Mesendoderm (in vitro differentiated cells): ENCODE measurements at regions not wholly inside any gene's neighbourhood (a gene's known extent, or its start where the extent isn't known, plus 50 kb on each side); places are given as distances from the start of the nearest gene placed in this dataset.

ENCODE experiments used
- DNase-seq: peaks from one replicate; pipeline ENCODE4 v3.0.0; 2013
- H2AK5ac ChIP-seq: 2 replicates; pipeline ENCODE4 v1.6.1; 2013; ENCODE audit warnings: low read length, inconsistent platforms
- H2BK120ac ChIP-seq: 2 replicates; pipeline ENCODE4 v1.6.1; 2013; ENCODE audit warnings: low read depth, mild to moderate bottlenecking, low read length, moderate library complexity, mixed read lengths
- H2BK15ac ChIP-seq: replicated peaks from 2 replicates; pipeline ENCODE4 v1.6.1; 2013; ENCODE audit warnings: low read depth, mild to moderate bottlenecking, moderate library complexity
- H2BK5ac ChIP-seq: 2 replicates; pipeline ENCODE4 v1.6.1; 2013; ENCODE audit warnings: low read length, inconsistent platforms
- H3K18ac ChIP-seq: 2 replicates; pipeline ENCODE4 v1.6.1; 2013; ENCODE audit warnings: mild to moderate bottlenecking, low read length, mixed read lengths
- H3K23ac ChIP-seq: one replicate; pipeline ENCODE4 v1.6.1; 2013; ENCODE audit warnings: low read length
- H3K27ac ChIP-seq: 2 replicates; pipeline ENCODE4 v1.5.1; 2013; ENCODE audit warnings: low read depth, mild to moderate bottlenecking, inconsistent platforms, low read length, moderate library complexity
- H3K27me3 ChIP-seq: 2 replicates; pipeline ENCODE4 v1.6.1; 2013; ENCODE audit warnings: low read length, control low read depth, mild to moderate bottlenecking, inconsistent platforms; ENCODE audit not compliant: insufficient read depth, poor library complexity
- H3K36me3 ChIP-seq: 2 replicates; pipeline ENCODE4 v1.6.1; 2013; ENCODE audit warnings: low read length, inconsistent platforms; ENCODE audit not compliant: control insufficient read depth, insufficient read depth
- H3K4ac ChIP-seq: one replicate; pipeline ENCODE4 v1.6.1; 2013; ENCODE audit warnings: low read depth, mild to moderate bottlenecking, low read length, moderate library complexity
- H3K4me1 ChIP-seq: 2 replicates; pipeline ENCODE4 v1.6.1; 2013; ENCODE audit warnings: low read depth, low read length, inconsistent platforms; ENCODE audit not compliant: control insufficient read depth
- H3K4me2 ChIP-seq: 2 replicates; pipeline ENCODE4 v1.6.1; 2013; ENCODE audit warnings: low read length
- H3K4me3 ChIP-seq: 2 replicates; pipeline ENCODE4 v1.5.1; 2013; ENCODE audit warnings: mild to moderate bottlenecking, low read length
- H3K56ac ChIP-seq: one replicate; pipeline ENCODE4 v1.6.1; 2013; ENCODE audit warnings: low read length
- H3K79me1 ChIP-seq: 2 replicates; pipeline ENCODE4 v1.6.1; 2013; ENCODE audit warnings: low read length, inconsistent platforms
- H3K79me2 ChIP-seq: 2 replicates; pipeline ENCODE4 v1.6.1; 2013; ENCODE audit warnings: mild to moderate bottlenecking, low read length; ENCODE audit not compliant: control insufficient read depth, insufficient read depth
- H3K9ac ChIP-seq: 2 replicates; pipeline ENCODE4 v1.6.1; 2013; ENCODE audit warnings: low read length, inconsistent platforms
- H4K5ac ChIP-seq: one replicate; pipeline ENCODE4 v1.6.1; 2013; ENCODE audit warnings: low read length
- H4K8ac ChIP-seq: one replicate; pipeline ENCODE4 v1.6.1; 2013; ENCODE audit warnings: low read depth, mild to moderate bottlenecking, control low read depth, low read length, moderate library complexity
- WGBS: extraction: QIAGEN DNeasy Blood & Tissue Kit; methylation state at CpG from one replicate; pipeline ENCODE4 v1.1.7; 2013; ENCODE audit warnings: low lambda C conversion rate, missing lambda C conversion rate; ENCODE audit not compliant: insufficient coverage; ENCODE audit errors: extremely low coverage; 5-methylcytosine and 5-hydroxymethylcytosine counted together

- Histone ChIP-seq H2BK5ac (no peak overlapping the region), H3K27ac (no peak overlapping the region), H3K36me3 (no peaks in the 10 kb centered on the region), H3K23ac (no peak overlapping the region), H3K79me2 (no peaks in the 10 kb centered on the region), H3K27me3 (no peaks in the 10 kb centered on the region), H4K8ac (no peak overlapping the region), H3K79me1 (no peaks in the 10 kb centered on the region), H3K4me1 (no peaks in the 10 kb centered on the region), H2BK15ac (no peak overlapping the region), H2BK120ac (no peak overlapping the region), H3K9ac (no peak overlapping the region), H3K4me3 (no peak overlapping the region), H4K5ac (no peak overlapping the region), H3K18ac (no peak overlapping the region), H3K4ac (no peak overlapping the region), H3K56ac (no peak overlapping the region), H2AK5ac (no peak overlapping the region), H3K4me2 (no peak overlapping the region)
- DNase-seq, result no peak
- no CpG with 5 or more reads among the region's 2 CpGs for WGBS
Observed at GRCh38 chr5:126115059-126115629, 308.1 kb upstream of the GRAMD2B start.

DNA sequence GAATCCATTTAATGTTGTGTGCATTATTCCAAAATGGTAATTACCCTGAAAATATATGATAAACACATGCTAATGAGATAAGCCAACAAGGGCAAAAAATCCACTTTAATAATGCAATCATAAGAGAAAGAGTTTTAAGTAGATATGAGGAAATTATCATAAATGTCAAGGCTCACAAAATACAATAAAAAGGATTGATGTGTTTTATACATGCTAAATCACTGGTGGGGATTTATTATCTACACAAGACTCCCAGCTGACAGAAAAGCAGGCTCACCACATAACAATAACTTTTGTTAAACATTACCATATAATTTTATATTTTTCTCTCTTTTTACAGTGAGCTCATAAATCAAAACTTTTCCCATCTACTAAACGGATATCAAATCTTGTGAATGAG lies 306.2 kb upstream of the GRAMD2B start:
- Histone ChIP-seq H2BK15ac (no peak overlapping the region), H3K9ac (no peak overlapping the region), H4K5ac (no peak overlapping the region), H3K79me2 (no peaks in the 10 kb centered on the region), H3K4me3 (no peak overlapping the region), H3K23ac (no peak overlapping the region), H3K79me1 (no peaks in the 10 kb centered on the region), H3K4me2 (no peak overlapping the region), H3K4ac (no peak overlapping the region), H3K27me3 (no peaks in the 10 kb centered on the region), H3K56ac (no peak overlapping the region), H2AK5ac (no peak overlapping the region), H2BK5ac (no peak overlapping the region), H3K27ac (no peak overlapping the region), H3K4me1 (no peaks in the 10 kb centered on the region), H3K36me3 (no peaks in the 10 kb centered on the region), H4K8ac (no peak overlapping the region), H3K18ac (no peak overlapping the region), H2BK120ac (no peak overlapping the region)
- DNase-seq, result no peak
- 100% methylated on average over 1 of the region's 1 CpG for WGBS

GRCh38 chr5:126119887-126120442 lies 303.2 kb upstream of the GRAMD2B start:
- Histone ChIP-seq H3K56ac (no peak overlapping the region), H3K4me3 (no peak overlapping the region), H3K27me3 (no peaks in the 10 kb centered on the region), H2BK120ac (no peak overlapping the region), H2BK15ac (no peak overlapping the region), H3K4ac (no peak overlapping the region), H2AK5ac (no peak overlapping the region), H3K23ac (no peak overlapping the region), H2BK5ac (no peak overlapping the region), H3K9ac (no peak overlapping the region), H3K36me3 (no peaks in the 10 kb centered on the region), H3K79me1 (no peaks in the 10 kb centered on the region), H4K5ac (no peak overlapping the region), H3K79me2 (no peaks in the 10 kb centered on the region), H3K18ac (peak overlapping the region; percentile 70), H3K4me2 (no peak overlapping the region), H3K4me1 (peaks cover 3% of the 10 kb centered on the region), H4K8ac (no peak overlapping the region), H3K27ac (no peak overlapping the region)
- no peak for DNase-seq
- WGBS, result no CpG with 5 or more reads among the region's 4 CpGs

GRCh38 chr5:126120939-126121338 lies 302.3 kb upstream of the GRAMD2B start:
- H2BK15ac ChIP-seq, result no peak overlapping the region
- no peak overlapping the region for H4K5ac ChIP-seq
- no peak overlapping the region for H3K27ac ChIP-seq
- no peak overlapping the region for H3K4me2 ChIP-seq
- no peak overlapping the region for H3K4ac ChIP-seq
- H3K56ac ChIP-seq, result no peak overlapping the region
- H2BK120ac ChIP-seq, result no peak overlapping the region
- no peak overlapping the region for H3K4me3 ChIP-seq
- no peaks in the 10 kb centered on the region for H3K36me3 ChIP-seq
- no peak overlapping the region for H3K23ac ChIP-seq
- H3K27me3 ChIP-seq, result no peaks in the 10 kb centered on the region
- no peak for DNase-seq
- no peak overlapping the region for H2BK5ac ChIP-seq
- peaks cover 3% of the 10 kb centered on the region for H3K4me1 ChIP-seq
- H3K18ac ChIP-seq, result no peak overlapping the region
- WGBS, result no CpG with 5 or more reads among the region's 1 CpG
- H3K79me2 ChIP-seq, result no peaks in the 10 kb centered on the region
- no peaks in the 10 kb centered on the region for H3K79me1 ChIP-seq
- H2AK5ac ChIP-seq, result no peak overlapping the region
- no peak overlapping the region for H4K8ac ChIP-seq
- no peak overlapping the region for H3K9ac ChIP-seq

DNA sequence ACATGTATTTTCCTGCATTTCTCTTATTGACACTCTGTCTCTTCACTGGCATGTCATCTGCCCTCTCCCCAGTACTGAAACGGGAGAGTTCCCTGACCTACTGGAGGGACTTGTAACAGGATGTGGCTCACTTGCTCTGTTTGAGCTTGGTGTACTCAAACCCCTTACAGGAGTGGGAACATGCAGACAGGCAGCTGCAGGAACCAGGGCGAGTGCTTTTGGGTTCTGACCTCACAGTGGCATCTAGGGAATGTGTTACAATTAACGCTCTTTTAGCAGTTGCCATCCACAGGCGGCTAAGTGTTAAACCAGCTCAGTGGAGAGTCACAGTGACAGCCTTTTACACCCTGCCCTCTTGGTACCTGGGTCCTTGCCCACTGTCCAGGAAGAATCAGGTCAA lies 300.3 kb upstream of the GRAMD2B start:
- H3K27me3 ChIP-seq, result no peaks in the 10 kb centered on the region
- no peak overlapping the region for H3K4me2 ChIP-seq
- H2BK120ac ChIP-seq, result no peak overlapping the region
- H3K18ac ChIP-seq, result no peak overlapping the region
- no peak overlapping the region for H3K23ac ChIP-seq
- H3K56ac ChIP-seq, result no peak overlapping the region
- no peak overlapping the region for H2AK5ac ChIP-seq
- H3K4me1 ChIP-seq, result peaks cover 3% of the 10 kb centered on the region
- no peak overlapping the region for H2BK15ac ChIP-seq
- no peaks in the 10 kb centered on the region for H3K36me3 ChIP-seq
- DNase-seq, result peak; percentile 94
- no peak overlapping the region for H3K9ac ChIP-seq
- H4K8ac ChIP-seq, result no peak overlapping the region
- no peak overlapping the region for H3K27ac ChIP-seq
- no peaks in the 10 kb centered on the region for H3K79me1 ChIP-seq
- no peaks in the 10 kb centered on the region for H3K79me2 ChIP-seq
- no peak overlapping the region for H3K4me3 ChIP-seq
- WGBS, result no CpG with 5 or more reads among the region's 4 CpGs
- H4K5ac ChIP-seq, result no peak overlapping the region
- H2BK5ac ChIP-seq, result no peak overlapping the region
- no peak overlapping the region for H3K4ac ChIP-seq
